ENCODE measurements at regions not wholly inside any gene's neighbourhood (a gene's known extent, or its start where the extent isn't known, plus 50 kb on each side); places are given as distances from the start of the nearest gene placed in this dataset.

GRCh38 chr14:42602336-42602845 lies 995.7 kb downstream of the LRFN5 start (continued):
- TF ChIP-seq ZNF462 (CRISPR knock-in tag; IDR thresholded peaks at IDR 0.05): no peak

- Mint-ChIP-seq H3K4me1 (no peaks in the 10 kb centered on the region), H3K27me3 (ENCODE audit: insufficient read depth, low read depth, poor library complexity) (peaks cover 2% of the 10 kb centered on the region), H3K9me3 (peaks cover 64% of the 10 kb centered on the region), H3K4me3 (no peak overlapping the region), H3K27ac (no peak overlapping the region), H3K36me3 (ENCODE audit: low read depth) (peaks cover 49% of the 10 kb centered on the region)
- Histone ChIP-seq H3K27me3 (ENCODE audit: insufficient read depth) (no peaks in the 10 kb centered on the region), H2AFZ (no peak overlapping the region), H3K79me2 (replicated peaks; ENCODE audit: insufficient read depth) (no peaks in the 10 kb centered on the region), H4K20me1 (replicated peaks; ENCODE audit: insufficient read depth) (no peaks in the 10 kb centered on the region), H3K4me3 (no peak overlapping the region), H3K4me2 (no peak overlapping the region), H3K9me2 (ENCODE audit: insufficient read depth) (no peaks in the 10 kb centered on the region), H3F3A (replicated peaks; ENCODE audit: low read depth) (no peaks in the 10 kb centered on the region), H3K27ac (ENCODE audit: low read depth) (no peak overlapping the region), H3K36me3 (ENCODE audit: insufficient read depth) (no peaks in the 10 kb centered on the region; the same call in 1 of the 2 replicates), H3K4me1 (ENCODE audit: insufficient read depth) (no peaks in the 10 kb centered on the region)
- TF ChIP-seq CTCF (conservative IDR thresholded peaks at IDR 0.05; ENCODE audit: low read depth in 2 of 2) (peak; percentile 24 to 41), ZNF331 (CRISPR knock-in tag; IDR thresholded peaks at IDR 0.05; ENCODE audit: low read depth) (no peak)
- DNase-seq (ENCODE audit: low spot score) (peak; percentile 11), ATAC-seq (no peak)
Observed at GRCh38 chr14:42572032-42572431, 965.4 kb downstream of the LRFN5 start.

Data from GM23338 (cell line).